NCI-H345 treated with DMSO at 0.1 percent for 48 hours (cell line): ENCODE measurements at regions not wholly inside any gene's neighbourhood (a gene's known extent, or its start where the extent isn't known, plus 50 kb on each side); places are given as distances from the start of the nearest gene placed in this dataset.

ENCODE experiments used
- DNase-seq: peaks from one replicate; lab custom pipeline; 2025; ENCODE audit not compliant: unreplicated experiment; lab: John Stamatoyannopoulos, UW

GRCh38 chr10:83636826-83637225 is 502.5 kb upstream of the GHITM start:
- DNase-seq, result no peak

DNA sequence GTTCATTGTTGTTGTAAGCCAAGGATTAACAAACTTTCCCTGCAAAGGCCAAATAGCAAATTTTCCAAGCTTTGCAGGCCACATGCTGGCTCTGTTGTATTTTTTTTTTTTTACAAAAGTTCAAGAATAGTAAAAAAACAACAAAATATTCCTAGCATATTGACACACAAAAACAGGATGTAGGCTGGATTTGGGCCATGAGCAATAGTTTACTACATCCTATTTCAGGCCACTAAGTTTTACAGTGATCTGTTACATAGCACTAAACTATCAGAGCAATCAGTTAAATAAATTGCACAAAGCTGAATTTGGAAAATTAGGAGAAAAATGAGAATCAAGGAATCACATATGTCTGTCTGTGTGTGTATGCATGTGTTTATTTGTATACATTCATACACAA is 491.8 kb upstream of the GHITM start:
- DNase-seq, result no peak

GRCh38 chr10:83648201-83648600 is 491.1 kb upstream of the GHITM start:
- DNase-seq, result no peak

- no peak for DNase-seq
Observed at GRCh38 chr10:83649471-83649870, 489.8 kb upstream of the GHITM start.

DNA sequence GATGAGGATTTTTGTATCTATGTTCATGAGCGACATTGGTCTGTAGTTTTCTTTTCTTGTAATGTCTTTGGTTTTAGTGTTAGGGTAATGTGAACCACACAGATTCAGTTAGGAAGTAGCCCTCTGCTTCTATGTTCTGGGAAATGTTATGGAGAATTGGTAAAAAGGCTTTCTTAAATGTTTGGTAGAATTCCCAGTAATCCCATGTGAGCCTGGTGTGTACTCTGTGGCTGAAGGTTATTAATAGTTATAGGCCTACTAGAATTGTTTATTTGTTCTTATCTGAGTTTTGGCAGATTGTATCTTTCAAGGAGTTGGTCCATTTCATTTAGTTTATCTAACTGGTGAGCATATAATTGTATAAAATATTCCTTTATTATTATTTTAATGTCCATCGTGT is 484.6 kb upstream of the GHITM start:
- DNase-seq, result no peak

DNA sequence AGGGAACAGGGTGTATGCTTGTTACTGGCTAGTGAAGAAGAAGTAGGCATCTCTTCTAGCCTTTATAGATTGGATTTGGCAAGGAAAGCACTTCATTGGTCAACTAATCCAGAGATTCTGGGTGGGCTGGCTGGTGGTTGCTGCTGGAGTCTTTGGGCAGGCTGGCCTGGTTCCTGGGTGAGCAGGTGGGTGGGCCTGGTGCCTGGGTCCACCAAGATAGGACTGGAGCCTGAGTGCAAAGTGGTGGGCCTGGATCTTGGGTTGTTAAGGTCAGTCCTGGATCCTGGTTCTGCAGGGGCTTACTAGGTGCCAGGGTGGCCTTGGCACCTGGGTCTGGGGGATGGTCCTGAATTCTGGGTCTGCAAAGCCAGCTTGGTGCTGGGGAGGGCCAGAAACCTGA is 482.4 kb upstream of the GHITM start:
- DNase-seq, result no peak

DNA sequence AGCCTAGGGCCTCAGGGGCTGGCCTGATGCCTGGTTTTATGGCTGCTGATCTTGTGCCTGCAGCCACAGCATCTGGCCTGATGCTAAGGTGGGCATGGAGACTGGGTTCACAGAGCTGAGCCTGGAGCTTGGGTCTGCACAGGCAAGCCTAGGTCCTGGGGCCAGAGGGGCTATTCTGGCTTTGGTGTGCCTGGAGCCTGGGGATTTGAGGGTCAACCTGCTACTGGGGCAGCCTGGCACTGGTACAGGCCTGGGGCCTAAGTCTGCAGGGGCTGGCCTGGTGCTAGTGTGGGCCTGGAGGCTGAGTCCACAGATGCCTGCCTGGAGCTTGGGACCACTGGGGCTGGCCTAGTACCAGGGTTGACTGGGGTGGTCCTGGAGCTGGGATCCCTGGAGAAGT is 481.8 kb upstream of the GHITM start:
- DNase-seq, result no peak

DNA sequence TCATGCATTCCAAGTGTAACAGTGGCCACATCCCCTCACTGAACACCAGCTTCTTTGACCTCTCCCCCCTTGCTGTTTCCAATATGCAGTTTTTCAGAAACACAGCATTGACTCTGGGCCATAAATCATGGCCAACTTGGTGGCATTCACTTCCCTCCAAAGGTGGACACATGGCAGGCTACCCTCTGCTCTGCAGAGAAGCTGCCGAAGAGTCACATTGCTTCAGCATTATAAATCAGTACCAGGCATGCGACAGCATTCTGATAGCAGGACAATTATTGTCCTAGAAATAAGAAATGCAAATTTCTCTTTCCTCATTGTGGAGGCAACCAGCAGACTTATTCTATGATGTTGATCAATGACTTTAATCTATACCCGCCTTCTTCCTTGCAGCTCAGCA is 475.4 kb upstream of the GHITM start:
- DNase-seq, result no peak

DNA sequence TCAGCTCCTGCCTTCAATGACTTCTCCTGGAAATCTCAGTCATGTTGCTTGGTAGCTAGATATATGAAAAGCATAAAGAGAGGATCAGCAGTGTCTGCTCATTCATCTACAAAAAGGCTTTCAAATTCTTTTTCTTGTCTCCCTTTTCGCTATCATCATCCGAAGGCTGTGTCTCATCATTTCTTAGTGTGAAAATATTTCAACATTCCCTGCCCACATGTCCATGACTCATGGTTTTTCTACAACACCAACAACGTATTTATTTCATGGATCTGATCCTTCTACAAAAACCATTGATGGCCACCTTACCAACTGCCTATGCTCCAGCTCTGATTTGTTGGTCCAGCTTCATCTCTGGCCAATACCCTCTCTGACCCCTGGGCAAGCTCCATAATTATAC is 472.5 kb upstream of the GHITM start:
- DNase-seq, result no peak

DNA sequence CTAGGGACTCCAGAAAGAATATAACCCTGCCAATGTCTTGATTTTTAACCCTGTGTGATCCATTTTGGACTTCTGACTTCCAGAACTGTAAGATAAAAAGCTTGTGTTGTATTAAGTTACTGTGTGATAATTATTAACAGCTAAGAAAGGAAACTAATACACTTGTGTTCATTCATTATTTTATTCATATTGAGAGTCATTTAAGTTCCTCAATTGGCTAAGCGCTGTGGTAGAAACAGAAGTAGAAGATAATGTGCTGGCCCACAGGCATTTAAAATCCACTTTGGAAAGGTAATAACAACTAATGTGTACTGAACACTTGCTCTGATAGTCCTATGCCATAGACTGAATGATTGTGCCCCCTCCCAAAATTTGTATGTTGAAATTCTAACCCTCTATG is 471.7 kb upstream of the GHITM start:
- no peak for DNase-seq

GRCh38 chr10:83673316-83673715 is 466.0 kb upstream of the GHITM start:
- DNase-seq, result no peak

- DNase-seq, result no peak
Observed at GRCh38 chr10:83677795-83678194, 461.5 kb upstream of the GHITM start.

- DNase-seq, result no peak
Observed at GRCh38 chr10:83678850-83679249, 460.5 kb upstream of the GHITM start.

DNA sequence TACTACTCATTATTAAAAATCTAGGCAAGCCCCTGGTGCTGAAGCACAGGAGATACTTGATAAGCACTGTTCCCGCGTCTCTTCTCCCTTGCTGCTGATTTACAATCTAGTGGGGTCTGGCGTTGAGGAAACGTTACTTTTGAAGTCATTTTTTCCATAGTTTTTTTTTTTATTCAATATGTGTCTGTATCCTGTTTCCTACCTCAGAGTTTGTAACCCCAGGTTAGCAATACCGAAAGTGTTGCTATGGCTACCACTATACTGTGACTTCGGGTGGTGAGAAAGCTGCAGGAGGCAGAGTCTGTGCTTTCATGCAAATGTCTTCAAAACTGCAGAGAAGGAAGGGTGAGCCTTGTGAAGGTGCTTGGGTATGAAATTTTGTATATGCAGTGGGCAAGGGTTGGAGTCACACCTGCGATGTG is 458.8 kb upstream of the GHITM start:
- DNase-seq, result no peak

- no peak for DNase-seq
Observed at GRCh38 chr10:83682414-83682813, 456.9 kb upstream of the GHITM start.

DNA sequence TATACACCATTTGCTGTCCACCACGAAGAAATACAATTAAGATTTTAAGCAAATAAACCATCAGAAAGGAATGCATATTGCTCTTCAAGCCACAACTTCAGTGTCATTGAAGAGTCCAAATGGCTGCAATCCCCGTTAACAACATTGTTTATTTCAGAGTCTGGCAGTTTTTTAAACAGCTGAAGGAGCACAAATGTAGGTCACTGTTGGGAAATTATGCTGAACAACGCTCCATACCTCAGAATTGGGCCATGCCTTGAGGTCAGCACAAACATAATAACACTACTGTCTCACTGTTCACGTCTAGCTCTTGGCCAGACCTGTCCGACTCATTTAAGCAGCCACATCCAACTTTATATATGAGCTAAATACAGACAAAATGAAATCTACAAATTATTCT is 453.9 kb upstream of the GHITM start:
- no peak for DNase-seq

- no peak for DNase-seq
Observed at GRCh38 chr10:83691791-83692596, 447.3 kb upstream of the GHITM start.

- no peak for DNase-seq
Observed at GRCh38 chr10:83698899-83699298, 440.4 kb upstream of the GHITM start.

- DNase-seq, result no peak
Observed at GRCh38 chr10:83701799-83702198, 437.5 kb upstream of the GHITM start.

DNA sequence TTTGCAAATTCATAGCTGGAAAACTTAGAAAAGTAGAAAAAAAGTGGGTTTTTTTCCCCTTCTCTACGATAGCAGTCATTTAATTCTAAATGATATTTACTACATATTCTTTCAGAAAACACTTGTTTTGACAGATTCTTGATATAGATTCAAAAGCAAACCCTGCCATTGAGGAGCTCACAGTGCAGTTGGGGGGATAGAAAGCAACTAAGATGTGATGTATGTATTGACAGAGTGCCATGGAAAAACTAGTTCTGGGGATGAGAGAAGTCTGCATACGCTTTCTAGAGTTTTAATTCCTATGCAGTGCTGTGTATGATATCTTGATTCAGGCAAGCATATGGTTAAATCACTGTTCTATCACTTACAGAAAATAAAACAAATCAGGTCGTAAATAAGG is 436.6 kb upstream of the GHITM start:
- no peak for DNase-seq

- DNase-seq, result no peak
Observed at GRCh38 chr10:83706120-83706519, 433.2 kb upstream of the GHITM start.

- DNase-seq, result no peak
Observed at GRCh38 chr10:83706952-83707582, 432.2 kb upstream of the GHITM start.

DNA sequence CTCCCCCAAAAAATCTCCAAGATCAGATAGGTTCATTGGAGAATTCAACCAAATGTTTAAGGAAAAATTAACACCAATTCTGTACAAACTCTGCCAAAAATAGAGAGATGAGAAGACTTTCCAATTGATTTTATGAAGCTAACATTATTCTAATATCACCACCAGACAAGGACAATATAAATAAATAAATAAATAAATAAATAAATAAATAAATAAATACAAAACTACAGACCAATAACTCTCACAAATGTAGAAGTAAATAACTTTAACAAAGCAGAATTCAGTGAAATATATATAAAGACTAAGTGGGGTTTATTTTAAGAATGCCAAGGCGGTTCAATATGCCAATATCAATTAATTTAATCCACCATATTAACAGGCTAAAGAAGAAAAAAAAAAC is 425.9 kb upstream of the GHITM start:
- no peak for DNase-seq
